Stimulated activated naive CD8-positive, alpha-beta T cell treated with anti-CD3 and anti-CD28 coated beads, Interleukin-15, Interleukin-2, amounts not matched to agents 100 ng/mL and 50 ng/mL, for 24 hours (primary cell): ENCODE measurements at regions not wholly inside any gene's neighbourhood (a gene's known extent, or its start where the extent isn't known, plus 50 kb on each side); places are given as distances from the start of the nearest gene placed in this dataset.

ENCODE experiments used
- H3K27ac Mint-ChIP-seq: one replicate; pipeline ENCODE4 v1.8.0; 2021; ENCODE audit warnings: mild to moderate bottlenecking, mixed read lengths
- H3K27me3 Mint-ChIP-seq: one replicate; pipeline ENCODE4 v1.8.0; 2021; ENCODE audit warnings: mixed read lengths
- H3K36me3 Mint-ChIP-seq: one replicate; pipeline ENCODE4 v1.8.0; 2021; ENCODE audit warnings: low read depth, mixed read lengths
- H3K4me1 Mint-ChIP-seq: one replicate; pipeline ENCODE4 v1.8.0; 2021; ENCODE audit warnings: low read depth, mixed read lengths
- H3K4me3 Mint-ChIP-seq: one replicate; pipeline ENCODE4 v1.8.0; 2021; ENCODE audit warnings: mild to moderate bottlenecking, mixed read lengths
- H3K9me3 Mint-ChIP-seq: one replicate; pipeline ENCODE4 v1.8.0; 2021; ENCODE audit warnings: mixed read lengths

DNA sequence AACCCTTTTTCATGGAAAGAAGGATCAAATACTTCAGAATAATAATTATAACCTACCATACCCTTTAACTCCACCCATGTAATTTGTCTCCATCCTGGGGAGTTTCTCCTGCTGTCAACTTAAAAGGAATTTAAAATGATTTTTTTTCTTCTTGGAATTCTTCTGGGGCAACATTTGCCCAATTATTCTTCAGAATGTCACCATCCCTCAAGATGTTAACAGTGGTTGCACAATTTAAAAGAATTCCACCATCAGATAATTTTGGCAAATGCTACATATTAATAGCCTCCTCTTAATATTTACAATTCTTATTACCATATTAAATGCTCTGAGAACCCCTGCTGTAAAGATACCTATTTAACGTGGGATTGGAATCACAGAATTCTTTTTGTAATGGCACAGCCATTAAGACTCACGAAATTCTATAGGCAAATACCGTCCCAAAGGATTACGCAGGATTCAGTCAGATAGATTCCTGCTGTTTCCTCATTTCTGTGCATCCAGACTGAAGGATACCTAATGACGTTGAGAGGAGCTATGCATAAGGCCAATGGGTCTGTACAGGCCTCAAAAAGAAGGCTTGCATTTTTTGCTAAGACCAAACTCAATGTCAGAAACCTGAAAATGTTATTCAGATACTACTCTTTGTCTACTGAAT lies 177.5 kb downstream of the DAD1 start:
- H3K4me3 Mint-ChIP-seq = no peak overlapping the region
- H3K27me3 Mint-ChIP-seq = no peaks in the 10 kb centered on the region
- H3K36me3 Mint-ChIP-seq = no peaks in the 10 kb centered on the region
- no peaks in the 10 kb centered on the region for H3K4me1 Mint-ChIP-seq
- H3K9me3 Mint-ChIP-seq = no peaks in the 10 kb centered on the region
- H3K27ac Mint-ChIP-seq = no peak overlapping the region

DNA sequence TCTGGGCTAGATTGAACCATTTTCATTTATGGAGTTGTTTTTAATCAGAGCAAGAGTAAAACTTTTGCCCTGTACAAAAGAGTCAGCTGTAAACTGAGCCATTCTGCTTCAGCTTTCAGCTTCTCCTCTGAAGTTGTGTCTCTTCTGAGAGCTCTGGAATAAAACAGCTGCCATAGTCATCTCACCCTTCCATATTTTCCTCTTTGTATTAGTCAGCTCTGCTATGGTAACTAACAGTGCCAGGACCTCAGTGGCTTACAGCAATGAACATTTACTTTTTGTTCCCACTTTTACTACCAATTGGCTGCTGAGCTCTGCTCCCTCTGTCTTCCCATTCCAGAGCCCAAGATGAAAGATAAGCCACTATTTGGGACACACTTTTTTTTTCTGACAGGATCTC lies 178.5 kb downstream of the DAD1 start:
- H3K27ac Mint-ChIP-seq = no peak overlapping the region
- no peaks in the 10 kb centered on the region for H3K9me3 Mint-ChIP-seq
- H3K4me3 Mint-ChIP-seq = no peak overlapping the region
- no peaks in the 10 kb centered on the region for H3K36me3 Mint-ChIP-seq
- H3K4me1 Mint-ChIP-seq = no peaks in the 10 kb centered on the region
- H3K27me3 Mint-ChIP-seq = no peaks in the 10 kb centered on the region

DNA sequence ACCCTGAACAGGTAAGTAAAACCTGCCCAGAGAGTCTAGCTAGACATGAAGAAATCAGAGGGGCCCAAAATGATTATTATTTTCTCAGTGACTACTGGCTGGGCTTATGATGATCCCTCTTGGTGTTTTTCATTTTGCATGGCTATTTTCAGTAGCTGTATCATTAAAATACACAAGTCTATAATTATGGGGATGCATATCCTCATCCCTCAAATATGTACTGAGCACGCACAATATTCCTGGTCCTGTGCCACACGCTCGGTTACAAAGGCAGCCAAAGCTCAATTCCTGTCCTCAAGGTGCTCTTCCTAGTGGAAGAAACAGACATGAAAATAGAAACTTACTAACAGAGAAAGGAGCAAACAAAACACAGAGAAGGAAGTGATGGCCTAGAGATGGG lies 180.0 kb downstream of the DAD1 start:
- Mint-ChIP-seq H3K4me3 (no peak overlapping the region), H3K27ac (no peak overlapping the region), H3K9me3 (no peaks in the 10 kb centered on the region), H3K27me3 (no peaks in the 10 kb centered on the region), H3K4me1 (no peaks in the 10 kb centered on the region), H3K36me3 (no peaks in the 10 kb centered on the region)

DNA sequence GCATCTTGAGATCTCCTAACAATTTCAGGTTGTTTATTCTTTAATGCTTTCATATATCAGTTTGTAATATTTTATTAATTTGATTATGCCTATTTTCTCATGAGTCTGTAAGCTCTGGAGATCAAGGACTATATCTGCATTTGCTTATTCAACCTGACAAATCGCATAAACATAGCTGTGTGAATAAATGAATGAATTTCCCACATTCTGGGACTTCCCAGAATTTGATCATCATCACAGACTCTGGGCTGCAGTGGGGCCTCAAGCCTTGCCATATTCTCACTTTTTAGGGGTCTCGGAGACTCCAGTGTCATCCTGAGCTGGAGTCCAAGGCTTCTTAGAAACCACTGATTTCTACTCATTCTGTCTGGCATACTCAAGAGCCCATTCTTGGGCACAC lies 180.5 kb downstream of the DAD1 start:
- H3K27ac Mint-ChIP-seq = no peak overlapping the region
- H3K9me3 Mint-ChIP-seq = no peaks in the 10 kb centered on the region
- H3K4me1 Mint-ChIP-seq = no peaks in the 10 kb centered on the region
- H3K27me3 Mint-ChIP-seq = no peaks in the 10 kb centered on the region
- H3K4me3 Mint-ChIP-seq = no peak overlapping the region
- H3K36me3 Mint-ChIP-seq = no peaks in the 10 kb centered on the region

DNA sequence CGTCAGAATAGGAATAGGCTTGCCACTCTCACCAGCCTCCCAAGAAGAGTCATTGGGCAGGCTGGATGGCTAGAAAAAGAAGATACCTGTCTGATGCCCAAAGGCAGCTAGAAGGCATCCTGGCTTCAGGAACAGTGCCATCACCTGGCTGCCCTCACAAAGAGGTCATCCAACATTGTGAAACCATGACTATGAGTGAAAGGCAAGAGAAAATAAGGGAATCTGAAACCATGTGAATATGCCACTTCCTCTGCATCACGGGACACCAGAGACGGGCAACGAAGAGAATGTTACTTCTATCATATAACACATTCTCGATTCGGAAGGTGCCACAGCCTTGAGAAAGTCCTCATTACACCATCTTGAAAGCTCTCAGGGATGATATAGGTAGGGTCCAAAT lies 182.0 kb downstream of the DAD1 start:
- Mint-ChIP-seq H3K4me1 (no peaks in the 10 kb centered on the region), H3K9me3 (no peaks in the 10 kb centered on the region), H3K27ac (no peak overlapping the region), H3K36me3 (no peaks in the 10 kb centered on the region), H3K4me3 (no peak overlapping the region), H3K27me3 (no peaks in the 10 kb centered on the region)

DNA sequence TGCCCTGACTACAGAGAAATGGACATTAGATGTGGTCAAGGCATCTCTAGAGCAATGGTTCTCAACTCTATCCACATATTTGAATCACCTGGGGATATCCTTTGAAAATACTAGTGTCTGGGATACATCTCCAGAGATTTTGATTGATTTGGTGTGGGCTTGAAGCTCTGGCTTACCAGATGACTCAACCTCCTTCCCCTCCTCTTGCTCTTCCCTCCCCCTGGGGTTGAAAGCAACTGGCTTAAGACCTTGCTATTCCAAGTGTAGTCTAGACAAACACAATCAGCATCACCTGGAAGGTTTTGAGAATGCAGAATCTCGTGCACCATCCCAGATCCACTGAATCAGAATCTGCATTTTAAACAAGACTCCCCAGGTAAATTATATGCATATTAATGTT lies 183.8 kb downstream of the DAD1 start:
- Mint-ChIP-seq H3K4me1 (no peaks in the 10 kb centered on the region), H3K27ac (no peak overlapping the region), H3K27me3 (no peaks in the 10 kb centered on the region), H3K4me3 (no peak overlapping the region), H3K36me3 (no peaks in the 10 kb centered on the region), H3K9me3 (no peaks in the 10 kb centered on the region)

DNA sequence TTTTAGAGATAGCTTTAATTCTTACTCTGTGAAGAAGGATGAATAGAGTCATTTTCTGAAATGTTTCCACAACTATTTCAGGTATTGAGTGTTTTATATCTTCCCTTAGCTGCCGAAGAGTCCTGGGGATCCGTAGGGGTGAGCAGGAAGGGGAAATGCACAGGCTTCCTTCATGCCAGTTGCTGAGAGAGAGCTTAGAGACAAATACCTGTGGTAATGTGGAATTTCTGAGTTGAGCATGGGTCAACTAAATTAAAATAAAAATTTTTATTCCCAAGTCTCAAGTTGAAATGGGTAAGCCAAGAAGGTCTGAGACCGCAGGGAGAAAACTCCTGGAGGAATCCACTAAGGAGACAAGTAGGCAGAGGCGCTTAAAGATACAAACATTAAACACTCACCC lies 185.7 kb downstream of the DAD1 start:
- Mint-ChIP-seq H3K4me3 (no peak overlapping the region), H3K27ac (no peak overlapping the region), H3K9me3 (no peaks in the 10 kb centered on the region), H3K27me3 (no peaks in the 10 kb centered on the region), H3K4me1 (no peaks in the 10 kb centered on the region), H3K36me3 (no peaks in the 10 kb centered on the region)

DNA sequence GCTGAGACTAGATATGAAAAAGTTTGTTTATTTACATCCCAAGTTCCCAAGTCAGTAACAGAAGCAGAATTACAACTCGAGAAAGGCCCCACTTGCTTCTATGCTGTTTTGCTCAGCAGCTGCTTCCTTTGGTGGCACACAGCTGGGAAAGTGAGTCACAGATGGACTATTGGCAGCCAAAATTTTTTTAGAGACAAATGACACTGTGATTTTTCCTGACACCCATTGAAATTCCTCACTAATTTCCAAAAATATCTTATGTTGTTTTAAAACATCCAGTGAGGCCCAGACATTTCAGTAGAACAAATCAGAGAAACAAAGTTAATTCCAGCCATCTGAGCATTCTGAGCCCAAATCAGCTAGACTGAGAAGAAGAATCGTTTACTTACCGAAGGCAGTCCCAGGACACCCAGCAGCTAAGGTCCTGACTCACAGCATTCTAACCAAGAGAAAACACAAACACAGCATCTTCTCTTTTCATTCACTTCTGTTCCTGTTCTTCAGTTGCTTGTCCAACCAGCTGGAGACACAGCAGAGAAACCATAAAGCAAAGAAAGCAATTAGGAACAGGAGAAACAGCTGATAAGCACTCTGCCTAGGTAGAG lies 188.3 kb downstream of the DAD1 start:
- H3K27ac Mint-ChIP-seq = no peak overlapping the region
- H3K4me1 Mint-ChIP-seq = no peaks in the 10 kb centered on the region
- H3K36me3 Mint-ChIP-seq = no peaks in the 10 kb centered on the region
- no peaks in the 10 kb centered on the region for H3K9me3 Mint-ChIP-seq
- no peak overlapping the region for H3K4me3 Mint-ChIP-seq
- H3K27me3 Mint-ChIP-seq = no peaks in the 10 kb centered on the region

DNA sequence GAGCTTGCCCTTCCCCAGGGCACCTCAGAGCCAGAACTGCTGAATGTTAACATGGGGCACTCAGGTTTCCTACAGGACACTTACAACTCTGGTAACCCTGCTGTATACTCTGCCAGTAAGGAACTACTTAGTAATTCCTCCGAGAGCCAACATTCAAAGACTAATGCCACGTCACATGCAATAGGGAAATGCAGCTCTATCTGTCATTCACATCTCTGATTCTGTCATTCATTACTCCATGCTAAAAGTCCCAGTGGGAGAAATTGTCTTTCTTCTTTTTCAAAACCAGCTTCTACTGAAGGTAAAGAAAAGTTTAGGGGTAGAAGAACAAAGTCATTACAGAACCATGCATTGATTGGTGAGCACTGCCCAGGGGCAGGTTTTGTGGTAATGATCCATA lies 189.2 kb downstream of the DAD1 start:
- Mint-ChIP-seq H3K4me3 (no peak overlapping the region), H3K27me3 (no peaks in the 10 kb centered on the region), H3K4me1 (no peaks in the 10 kb centered on the region), H3K36me3 (no peaks in the 10 kb centered on the region), H3K27ac (no peak overlapping the region), H3K9me3 (no peaks in the 10 kb centered on the region)

DNA sequence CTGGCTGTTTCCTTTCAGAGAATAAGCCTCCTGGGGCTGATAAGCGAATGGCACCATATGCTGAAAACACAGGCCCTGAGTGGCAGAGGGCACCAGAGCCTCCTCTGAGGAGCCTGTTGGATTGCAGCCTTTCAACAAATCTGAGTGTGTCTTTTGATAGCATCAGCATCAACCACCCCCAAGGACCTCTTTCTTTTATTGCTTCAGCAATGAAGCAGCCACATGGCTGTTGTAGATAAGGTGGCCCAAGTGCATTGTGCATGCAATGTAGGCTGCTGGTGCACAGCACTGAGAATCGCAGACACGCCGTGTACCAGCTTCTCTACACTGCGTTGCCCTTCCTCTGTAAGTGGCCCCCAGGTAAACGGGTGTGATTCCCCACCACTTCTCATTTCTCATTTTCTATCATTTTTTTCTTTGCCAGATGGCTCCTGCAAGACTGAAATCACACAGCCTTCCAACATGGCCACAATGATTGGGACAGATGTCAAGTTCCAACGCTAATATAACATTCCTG lies 191.7 kb downstream of the DAD1 start:
- H3K27ac Mint-ChIP-seq = no peak overlapping the region
- no peaks in the 10 kb centered on the region for H3K36me3 Mint-ChIP-seq
- no peak overlapping the region for H3K4me3 Mint-ChIP-seq
- H3K9me3 Mint-ChIP-seq = no peaks in the 10 kb centered on the region
- H3K4me1 Mint-ChIP-seq = peaks cover 9% of the 10 kb centered on the region
- H3K27me3 Mint-ChIP-seq = no peaks in the 10 kb centered on the region

DNA sequence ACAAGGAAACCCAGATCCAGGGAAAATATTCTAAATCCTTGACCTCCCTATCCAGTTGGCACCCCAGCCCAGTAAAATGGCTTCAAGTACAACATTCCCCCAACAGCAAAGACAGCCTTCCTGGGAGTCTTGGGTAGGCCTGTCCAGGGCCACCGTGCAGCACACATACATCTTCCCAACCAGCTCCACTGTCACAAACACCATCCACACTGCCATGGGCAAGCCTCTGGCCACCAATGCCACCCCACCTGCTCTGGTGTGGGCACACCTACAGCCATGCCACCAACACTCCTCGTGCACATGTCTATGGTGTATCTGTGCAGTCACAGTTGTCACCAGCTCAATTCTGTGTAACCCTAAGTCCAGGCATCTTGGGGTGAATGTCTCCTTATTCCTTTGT lies 193.2 kb downstream of the DAD1 start:
- no peaks in the 10 kb centered on the region for H3K36me3 Mint-ChIP-seq
- no peak overlapping the region for H3K4me3 Mint-ChIP-seq
- no peaks in the 10 kb centered on the region for H3K27me3 Mint-ChIP-seq
- H3K4me1 Mint-ChIP-seq = peaks cover 17% of the 10 kb centered on the region
- H3K9me3 Mint-ChIP-seq = no peaks in the 10 kb centered on the region
- H3K27ac Mint-ChIP-seq = no peak overlapping the region

DNA sequence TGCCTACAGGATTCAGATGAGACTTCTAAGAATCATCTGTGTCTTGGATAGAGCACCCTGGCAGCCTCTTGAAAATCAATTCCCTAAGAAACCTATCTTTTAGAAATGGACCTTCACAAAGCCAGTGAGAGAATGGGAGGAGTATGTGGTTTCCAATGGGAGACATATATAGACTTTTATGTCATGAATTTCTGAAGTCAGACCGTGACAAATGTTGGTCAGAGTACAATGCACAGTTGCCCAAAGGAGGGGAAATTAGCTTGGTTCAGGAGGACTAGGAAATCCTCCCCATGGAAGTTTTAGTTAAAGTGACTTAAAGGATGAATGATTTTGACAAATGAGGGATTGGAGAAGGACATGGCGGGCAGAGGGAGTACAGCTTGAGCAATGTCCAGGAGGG lies 194.4 kb downstream of the DAD1 start:
- no peaks in the 10 kb centered on the region for H3K36me3 Mint-ChIP-seq
- H3K4me3 Mint-ChIP-seq = no peak overlapping the region
- no peaks in the 10 kb centered on the region for H3K27me3 Mint-ChIP-seq
- H3K27ac Mint-ChIP-seq = no peak overlapping the region
- no peaks in the 10 kb centered on the region for H3K9me3 Mint-ChIP-seq
- peaks cover 19% of the 10 kb centered on the region for H3K4me1 Mint-ChIP-seq

DNA sequence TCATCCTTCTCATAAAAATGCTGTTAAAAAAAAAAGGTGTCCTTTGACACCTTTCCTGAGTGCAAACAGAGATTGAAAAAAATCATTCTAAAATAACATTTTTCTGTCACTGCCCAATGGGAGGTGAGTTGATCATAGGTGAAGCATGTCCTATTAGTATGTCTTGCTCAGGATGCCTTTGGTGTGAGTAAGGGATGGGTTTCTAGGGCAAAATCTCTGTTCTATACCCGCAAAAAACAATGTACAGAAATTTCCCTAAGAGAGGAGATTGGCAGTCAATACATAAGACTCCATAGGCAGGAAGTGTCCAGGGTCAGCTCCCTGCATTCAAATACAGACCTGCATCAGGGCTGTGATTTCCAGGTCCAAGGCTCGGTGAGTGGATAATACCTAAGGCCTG lies 195.2 kb downstream of the DAD1 start:
- H3K4me1 Mint-ChIP-seq = peaks cover 19% of the 10 kb centered on the region
- no peaks in the 10 kb centered on the region for H3K36me3 Mint-ChIP-seq
- H3K27ac Mint-ChIP-seq = no peak overlapping the region
- H3K4me3 Mint-ChIP-seq = no peak overlapping the region
- no peaks in the 10 kb centered on the region for H3K27me3 Mint-ChIP-seq
- no peaks in the 10 kb centered on the region for H3K9me3 Mint-ChIP-seq

DNA sequence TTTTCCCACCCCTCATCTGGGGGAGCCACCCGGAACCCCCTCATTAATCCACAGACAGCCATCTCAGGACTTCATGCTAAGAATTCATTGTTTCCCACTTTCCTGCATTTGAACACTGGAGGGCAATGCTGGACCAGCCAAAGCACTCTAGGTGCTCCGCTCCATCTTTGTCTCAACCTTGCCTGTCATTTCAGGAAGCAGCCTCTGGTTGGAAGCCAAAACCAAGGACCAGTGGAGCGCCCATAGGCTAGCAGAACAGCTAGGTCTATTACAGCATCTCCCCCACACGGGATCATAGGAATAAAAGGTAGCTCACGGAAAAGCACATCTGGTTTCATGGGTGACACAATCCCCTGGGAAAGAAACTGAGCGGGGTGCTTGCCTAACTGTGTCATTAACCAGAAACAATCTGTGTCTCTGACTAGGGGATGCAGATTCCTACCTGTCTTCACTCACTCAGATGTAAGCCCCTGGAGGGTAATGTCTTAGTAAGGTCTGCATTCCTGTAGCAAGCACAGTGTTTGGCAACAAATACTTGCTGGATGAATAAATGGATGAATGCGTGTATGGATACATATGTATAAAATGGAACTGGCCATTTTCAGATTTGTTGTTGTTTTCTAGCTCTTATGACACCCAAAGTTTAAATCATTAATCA lies 197.0 kb downstream of the DAD1 start:
- H3K4me1 Mint-ChIP-seq = peaks cover 24% of the 10 kb centered on the region
- H3K27ac Mint-ChIP-seq = no peak overlapping the region
- H3K36me3 Mint-ChIP-seq = no peaks in the 10 kb centered on the region
- H3K4me3 Mint-ChIP-seq = no peak overlapping the region
- no peaks in the 10 kb centered on the region for H3K9me3 Mint-ChIP-seq
- no peaks in the 10 kb centered on the region for H3K27me3 Mint-ChIP-seq

DNA sequence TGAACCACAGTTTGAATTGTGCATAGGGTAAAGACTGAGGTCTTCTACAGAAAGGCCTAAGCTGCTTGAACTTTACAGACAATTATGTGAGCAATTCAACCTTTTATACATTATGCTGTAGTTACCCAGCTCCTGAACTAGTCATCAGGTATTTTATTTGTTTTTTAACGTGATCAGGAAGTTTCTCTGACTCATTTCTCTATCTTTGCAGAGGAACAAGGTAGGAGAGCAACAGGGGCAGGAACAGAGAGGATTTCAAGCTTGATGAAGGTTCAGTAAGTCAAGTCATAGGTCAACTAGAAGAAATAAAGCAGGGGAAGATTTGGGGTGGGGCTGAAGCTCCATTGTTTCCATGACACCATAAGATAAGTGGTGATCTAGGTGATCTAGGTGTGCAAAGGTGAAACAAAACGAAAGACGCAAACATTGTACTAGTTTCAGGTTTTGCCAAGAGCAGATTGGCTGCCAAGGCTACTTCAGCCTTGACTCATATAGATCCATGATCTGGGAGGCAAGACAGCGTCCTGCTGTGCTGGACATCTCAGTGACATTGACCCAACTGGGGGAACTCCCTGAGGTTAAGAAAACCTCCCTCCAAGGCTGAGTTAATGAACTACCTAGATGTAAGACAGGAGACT lies 198.1 kb downstream of the DAD1 start:
- Mint-ChIP-seq H3K27me3 (no peaks in the 10 kb centered on the region), H3K4me3 (no peak overlapping the region), H3K27ac (no peak overlapping the region), H3K9me3 (no peaks in the 10 kb centered on the region), H3K4me1 (peaks cover 24% of the 10 kb centered on the region), H3K36me3 (no peaks in the 10 kb centered on the region)
